ENCODE measurements at regions not wholly inside any gene's neighbourhood (a gene's known extent, or its start where the extent isn't known, plus 50 kb on each side); places are given as distances from the start of the nearest gene placed in this dataset.

DNA sequence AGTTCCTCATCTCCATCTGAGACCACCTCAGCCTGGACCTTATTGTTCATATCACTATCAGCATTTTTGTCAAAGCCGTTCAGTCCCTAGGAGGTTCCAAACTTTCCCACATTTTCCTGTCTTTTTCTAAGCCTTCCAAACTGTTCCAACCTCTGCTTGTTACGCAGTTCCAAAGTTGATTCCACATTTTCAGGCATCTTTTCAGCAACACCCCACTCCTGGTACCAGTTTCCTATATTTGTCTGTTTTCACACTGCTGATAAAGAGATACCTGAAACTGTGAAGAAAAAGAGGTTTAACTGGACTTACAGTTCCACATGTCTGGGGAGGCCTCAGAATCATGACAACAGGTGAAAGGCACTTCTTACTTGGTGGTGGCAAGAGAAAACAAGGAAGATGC is 622.1 kb downstream of the MAT2B start:
- H3K4me3 ChIP-seq (ENCODE audit: low read depth in 1 of 3, low read length in 3 of 3) = no peak overlapping the region
- no peaks in the 10 kb centered on the region for H3K27me3 ChIP-seq (ENCODE audit: control insufficient read depth in 4 of 4, insufficient read depth in 4 of 4, low read length in 3 of 4)
- no peaks in the 10 kb centered on the region for H3K36me3 ChIP-seq (ENCODE audit: control insufficient read depth in 4 of 4, insufficient read depth in 3 of 4, low read depth in 1 of 4, low read length in 3 of 4)
- no peaks in the 10 kb centered on the region for H3K4me1 ChIP-seq (ENCODE audit: control insufficient read depth in 4 of 4, insufficient read depth in 4 of 4, low read length in 3 of 4)
- H3K9ac ChIP-seq (ENCODE audit: low read depth in 1 of 2, low read length in 2 of 2) = no peak overlapping the region
- DNase-seq (ENCODE audit: low spot score) = no peak
- no peak overlapping the region for H3K27ac ChIP-seq (ENCODE audit: low read depth in 1 of 2, low read length in 2 of 2)
- peaks cover 3 to 10% (median 6%) of the 10 kb centered on the region in 4 donors for H3K9me3 ChIP-seq (ENCODE audit: control insufficient read depth in 4 of 4, low read length in 3 of 4)
- 79% methylated on average over 2 of the region's 2 CpGs for WGBS
- TF ChIP-seq RXRA (IDR thresholded peaks at IDR 0.05) (no peak), FOXA1 (IDR thresholded peaks at IDR 0.05) (no peak), SP1 (IDR thresholded peaks at IDR 0.05) (no peak), GABPA (IDR thresholded peaks at IDR 0.05 in 1 of 2, conservative IDR thresholded peaks at IDR 0.05 in 1 of 2) (no peak), JUND (IDR thresholded peaks at IDR 0.05) (no peak), RAD21 (IDR thresholded peaks at IDR 0.05) (no peak)
- TF ChIP-seq, protein P1, sequence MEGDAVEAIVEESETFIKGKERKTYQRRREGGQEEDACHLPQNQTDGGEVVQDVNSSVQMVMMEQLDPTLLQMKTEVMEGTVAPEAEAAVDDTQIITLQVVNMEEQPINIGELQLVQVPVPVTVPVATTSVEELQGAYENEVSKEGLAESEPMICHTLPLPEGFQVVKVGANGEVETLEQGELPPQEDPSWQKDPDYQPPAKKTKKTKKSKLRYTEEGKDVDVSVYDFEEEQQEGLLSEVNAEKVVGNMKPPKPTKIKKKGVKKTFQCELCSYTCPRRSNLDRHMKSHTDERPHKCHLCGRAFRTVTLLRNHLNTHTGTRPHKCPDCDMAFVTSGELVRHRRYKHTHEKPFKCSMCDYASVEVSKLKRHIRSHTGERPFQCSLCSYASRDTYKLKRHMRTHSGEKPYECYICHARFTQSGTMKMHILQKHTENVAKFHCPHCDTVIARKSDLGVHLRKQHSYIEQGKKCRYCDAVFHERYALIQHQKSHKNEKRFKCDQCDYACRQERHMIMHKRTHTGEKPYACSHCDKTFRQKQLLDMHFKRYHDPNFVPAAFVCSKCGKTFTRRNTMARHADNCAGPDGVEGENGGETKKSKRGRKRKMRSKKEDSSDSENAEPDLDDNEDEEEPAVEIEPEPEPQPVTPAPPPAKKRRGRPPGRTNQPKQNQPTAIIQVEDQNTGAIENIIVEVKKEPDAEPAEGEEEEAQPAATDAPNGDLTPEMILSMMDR (IDR thresholded peaks at IDR 0.05; ENCODE audit: low read depth, low read length, missing input control) = no peak
- TF ChIP-seq, protein P2, sequence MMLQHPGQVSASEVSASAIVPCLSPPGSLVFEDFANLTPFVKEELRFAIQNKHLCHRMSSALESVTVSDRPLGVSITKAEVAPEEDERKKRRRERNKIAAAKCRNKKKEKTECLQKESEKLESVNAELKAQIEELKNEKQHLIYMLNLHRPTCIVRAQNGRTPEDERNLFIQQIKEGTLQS (IDR thresholded peaks at IDR 0.05) = no peak

DNA sequence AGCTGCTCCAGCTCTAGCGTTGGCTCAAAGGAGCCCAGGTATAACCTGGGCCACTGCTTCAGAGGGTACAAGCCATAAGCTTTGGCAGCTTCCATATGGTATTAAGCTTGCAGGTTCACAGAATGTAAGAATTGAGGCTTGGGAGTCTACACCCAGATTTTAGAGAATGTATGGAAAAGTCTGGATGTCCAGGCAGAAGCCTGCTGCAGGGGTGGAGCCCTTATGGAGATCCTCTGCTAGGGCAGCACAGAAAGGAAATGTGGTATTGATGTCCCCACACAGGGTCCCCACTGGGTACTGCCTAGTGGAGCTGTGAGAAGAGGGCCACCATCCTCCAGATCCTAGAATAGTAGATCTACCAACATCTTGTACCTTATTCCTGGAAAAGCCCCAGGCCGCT is 626.9 kb downstream of the MAT2B start:
- no peaks in the 10 kb centered on the region for H3K4me1 ChIP-seq (ENCODE audit: control insufficient read depth in 4 of 4, insufficient read depth in 4 of 4, low read length in 3 of 4)
- H3K27ac ChIP-seq (ENCODE audit: low read depth in 1 of 2, low read length in 2 of 2) = no peak overlapping the region
- H3K4me3 ChIP-seq (ENCODE audit: low read depth in 1 of 3, low read length in 3 of 3) = no peak overlapping the region
- H3K27me3 ChIP-seq (ENCODE audit: control insufficient read depth in 4 of 4, insufficient read depth in 4 of 4, low read length in 3 of 4) = no peaks in the 10 kb centered on the region
- H3K9ac ChIP-seq (ENCODE audit: low read depth in 1 of 2, low read length in 2 of 2) = no peak overlapping the region
- no peaks in the 10 kb centered on the region for H3K36me3 ChIP-seq (ENCODE audit: control insufficient read depth in 4 of 4, insufficient read depth in 3 of 4, low read depth in 1 of 4, low read length in 3 of 4)
- DNase-seq (ENCODE audit: low spot score) = no peak
- H3K9me3 ChIP-seq (ENCODE audit: control insufficient read depth in 4 of 4, low read length in 3 of 4) = peaks cover 3 to 10% (median 5%) of the 10 kb centered on the region in 4 donors
- no peak for TF ChIP-seq JUND (IDR thresholded peaks at IDR 0.05)
- TF ChIP-seq, protein P2 (IDR thresholded peaks at IDR 0.05) = no peak
- TF ChIP-seq, protein P3, sequence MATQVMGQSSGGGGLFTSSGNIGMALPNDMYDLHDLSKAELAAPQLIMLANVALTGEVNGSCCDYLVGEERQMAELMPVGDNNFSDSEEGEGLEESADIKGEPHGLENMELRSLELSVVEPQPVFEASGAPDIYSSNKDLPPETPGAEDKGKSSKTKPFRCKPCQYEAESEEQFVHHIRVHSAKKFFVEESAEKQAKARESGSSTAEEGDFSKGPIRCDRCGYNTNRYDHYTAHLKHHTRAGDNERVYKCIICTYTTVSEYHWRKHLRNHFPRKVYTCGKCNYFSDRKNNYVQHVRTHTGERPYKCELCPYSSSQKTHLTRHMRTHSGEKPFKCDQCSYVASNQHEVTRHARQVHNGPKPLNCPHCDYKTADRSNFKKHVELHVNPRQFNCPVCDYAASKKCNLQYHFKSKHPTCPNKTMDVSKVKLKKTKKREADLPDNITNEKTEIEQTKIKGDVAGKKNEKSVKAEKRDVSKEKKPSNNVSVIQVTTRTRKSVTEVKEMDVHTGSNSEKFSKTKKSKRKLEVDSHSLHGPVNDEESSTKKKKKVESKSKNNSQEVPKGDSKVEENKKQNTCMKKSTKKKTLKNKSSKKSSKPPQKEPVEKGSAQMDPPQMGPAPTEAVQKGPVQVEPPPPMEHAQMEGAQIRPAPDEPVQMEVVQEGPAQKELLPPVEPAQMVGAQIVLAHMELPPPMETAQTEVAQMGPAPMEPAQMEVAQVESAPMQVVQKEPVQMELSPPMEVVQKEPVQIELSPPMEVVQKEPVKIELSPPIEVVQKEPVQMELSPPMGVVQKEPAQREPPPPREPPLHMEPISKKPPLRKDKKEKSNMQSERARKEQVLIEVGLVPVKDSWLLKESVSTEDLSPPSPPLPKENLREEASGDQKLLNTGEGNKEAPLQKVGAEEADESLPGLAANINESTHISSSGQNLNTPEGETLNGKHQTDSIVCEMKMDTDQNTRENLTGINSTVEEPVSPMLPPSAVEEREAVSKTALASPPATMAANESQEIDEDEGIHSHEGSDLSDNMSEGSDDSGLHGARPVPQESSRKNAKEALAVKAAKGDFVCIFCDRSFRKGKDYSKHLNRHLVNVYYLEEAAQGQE (IDR thresholded peaks at IDR 0.05) = no peak
- no peak for TF ChIP-seq TAF1 (conservative IDR thresholded peaks at IDR 0.05)
- TF ChIP-seq, protein P1 (IDR thresholded peaks at IDR 0.05; ENCODE audit: low read depth, low read length, missing input control) = no peak
- TF ChIP-seq YY1 (IDR thresholded peaks at IDR 0.05) = no peak
- 93% methylated on average over 2 of the region's 2 CpGs for WGBS

All from liver (tissue), 8 donors.